ENCODE measurements at regions not wholly inside any gene's neighbourhood (a gene's known extent, or its start where the extent isn't known, plus 50 kb on each side); places are given as distances from the start of the nearest gene placed in this dataset.
A peak's percentile ranks its signal among the peaks of the same experiment; 100 is the strongest.
"Not testable (repeated sequence)": the region's sequence is repeated elsewhere in the genome, so short reads cannot be mapped to it uniquely, and the experiment has no call there.

DNA sequence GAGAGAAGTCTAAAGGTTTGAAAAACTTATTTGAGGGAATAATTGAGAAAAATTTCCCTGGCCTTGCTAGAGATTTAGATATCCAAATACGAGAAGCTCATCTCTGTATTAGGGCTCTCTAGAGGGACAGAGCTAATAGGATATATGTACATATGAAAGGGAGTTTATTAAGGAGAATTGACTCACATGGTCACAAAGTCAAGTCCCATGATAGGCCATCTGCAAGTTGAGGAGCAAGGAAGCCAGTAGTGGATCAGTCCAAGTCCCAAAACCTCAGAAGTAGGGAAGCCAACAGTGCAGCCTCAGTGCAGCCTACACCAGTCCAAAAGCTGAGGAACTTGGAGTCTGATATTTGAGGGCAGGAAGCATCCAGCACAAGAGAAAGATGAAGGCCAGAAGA is 126.7 kb downstream of the PJA2 start:
- not testable (repeated sequence) for DNase-seq

DNA sequence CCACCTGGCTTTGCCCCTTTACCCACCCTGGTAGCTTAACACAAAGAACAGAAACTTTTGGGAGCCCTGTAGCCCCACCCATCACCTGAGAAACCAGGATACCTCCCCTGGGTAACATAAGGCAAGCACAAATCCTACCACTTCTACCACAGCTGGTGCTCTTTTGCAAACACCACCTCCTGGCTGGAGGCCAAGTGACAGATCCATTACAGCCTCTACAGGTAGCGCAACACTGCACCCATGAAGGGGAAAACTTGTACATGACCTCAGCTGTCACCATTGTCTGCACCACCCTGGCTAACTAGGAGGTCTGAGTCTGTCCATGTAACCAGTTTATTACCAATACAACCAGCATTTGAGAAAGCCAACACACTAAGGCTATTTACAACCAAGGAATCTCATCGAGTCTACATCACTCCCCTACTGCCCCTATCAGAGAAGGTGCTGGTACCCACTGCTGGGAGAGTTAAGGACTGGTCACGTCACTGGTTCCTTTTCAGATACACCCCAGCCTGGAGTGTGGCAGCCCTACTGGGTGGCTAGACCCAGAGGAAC is 128.6 kb downstream of the PJA2 start:
- no peak for DNase-seq

- no peak for DNase-seq
Measured at GRCh38 chr5:109278141-109278540, 131.6 kb downstream of the PJA2 start.

- no peak for DNase-seq
Measured at GRCh38 chr5:109275919-109276318, 133.9 kb downstream of the PJA2 start.

- no peak for DNase-seq
Measured at GRCh38 chr5:109273594-109273993, 136.2 kb downstream of the PJA2 start.

DNA sequence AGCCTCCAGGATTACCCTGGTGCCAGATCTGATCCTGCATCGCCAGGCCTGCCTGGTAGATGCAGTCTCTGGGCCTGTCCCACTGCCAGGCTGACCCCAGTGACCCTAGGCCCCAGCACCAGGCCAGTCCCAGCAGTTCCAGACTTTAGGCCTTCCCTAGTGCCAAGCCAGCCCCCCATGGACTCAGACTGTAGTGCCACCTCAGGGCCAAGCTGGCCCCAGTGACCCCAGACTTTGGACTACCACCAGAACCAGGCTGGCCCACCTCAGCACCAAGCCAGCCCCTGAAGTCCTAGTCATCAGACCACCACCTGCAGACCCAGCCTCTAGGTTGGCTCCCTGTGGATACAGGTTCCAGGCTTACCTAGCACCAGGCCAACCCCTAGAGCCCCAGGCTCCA is 142.5 kb downstream of the PJA2 start:
- no peak for DNase-seq

DNA sequence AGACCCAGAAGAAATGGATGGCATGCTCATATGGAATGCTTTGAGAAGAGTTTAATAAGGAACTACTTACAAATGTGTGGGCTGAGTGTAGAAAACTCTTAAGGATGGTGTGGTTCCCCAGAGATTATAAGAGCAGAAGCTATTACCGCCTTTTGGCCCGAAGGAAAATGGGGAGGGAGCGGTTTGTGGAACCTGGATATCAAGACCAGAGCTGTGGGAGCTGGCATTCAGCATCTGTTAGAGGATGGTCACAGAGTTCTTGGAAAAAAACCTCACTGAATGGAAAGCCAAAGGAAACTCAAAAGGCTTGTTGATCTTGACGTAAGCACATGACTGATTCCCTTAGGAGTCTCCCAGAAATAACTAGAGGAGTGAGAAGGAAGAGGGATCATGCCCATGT is 151.0 kb downstream of the PJA2 start:
- DNase-seq = no peak

- DNase-seq = no peak
Measured at GRCh38 chr5:109256486-109256885, 153.3 kb downstream of the PJA2 start.

DNA sequence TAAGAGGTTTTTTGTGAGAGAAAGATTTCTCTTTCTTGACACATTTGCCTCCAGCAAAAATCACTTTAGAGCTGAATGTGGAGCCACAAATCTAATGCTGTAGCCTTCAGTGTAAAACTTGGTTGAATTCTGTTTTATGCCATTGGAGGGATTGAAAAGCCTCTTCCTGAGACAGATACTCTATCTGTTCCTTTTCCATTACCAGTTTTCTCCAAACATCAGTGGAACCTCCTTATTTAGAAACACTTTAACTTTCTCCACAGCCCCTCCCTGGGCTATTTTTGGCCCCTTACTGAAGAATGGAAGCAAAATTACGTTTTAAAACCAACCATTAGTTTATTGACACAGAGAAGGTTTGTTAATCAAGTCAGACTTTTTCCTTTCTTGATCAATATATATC is 155.3 kb downstream of the PJA2 start:
- peak; percentile 18 for DNase-seq

DNA sequence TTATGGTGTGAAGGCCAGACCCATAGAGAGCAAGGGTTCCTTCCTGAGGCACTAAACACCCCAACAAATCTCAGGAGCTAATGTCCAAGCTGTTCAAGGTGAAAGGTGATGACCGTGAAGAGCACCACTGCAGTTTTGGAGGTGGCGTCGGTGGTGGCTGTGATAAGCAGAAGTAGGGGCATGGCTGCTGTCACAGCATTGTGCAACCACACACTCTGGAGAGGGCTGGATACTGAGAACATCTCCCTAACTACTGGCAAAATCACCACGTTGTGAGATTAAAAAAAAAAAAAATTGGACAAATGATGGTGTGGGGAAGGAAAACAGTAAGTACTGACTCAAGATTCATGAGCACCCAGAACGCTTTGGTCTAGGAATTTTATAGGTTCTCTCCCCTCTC is 156.5 kb downstream of the PJA2 start:
- DNase-seq = no peak

- no peak for DNase-seq
Measured at GRCh38 chr5:109252731-109253130, 157.0 kb downstream of the PJA2 start.

GRCh38 chr5:109250533-109251329 is 159.0 kb downstream of the PJA2 start:
- DNase-seq = no peak

DNA sequence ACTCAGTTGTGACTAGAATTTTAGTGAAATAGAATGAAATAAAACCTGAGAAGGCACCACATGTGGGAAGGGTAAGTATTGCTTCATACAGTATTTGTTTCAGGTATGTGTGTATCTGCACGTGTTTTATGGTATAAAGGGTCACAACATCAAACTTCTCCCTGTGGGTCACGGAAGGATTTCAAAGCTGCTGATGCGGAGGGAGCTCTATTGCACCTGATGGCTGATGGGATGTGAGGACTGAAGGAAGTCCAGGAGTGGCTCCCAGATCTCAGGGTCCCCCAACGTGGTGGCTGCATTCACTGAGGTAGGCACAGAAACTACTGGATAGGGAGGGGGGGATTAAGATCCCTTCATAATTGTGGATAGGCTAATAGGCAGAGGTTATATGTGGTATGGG is 159.7 kb downstream of the PJA2 start:
- DNase-seq = no peak

- no peak for DNase-seq
Measured at GRCh38 chr5:109249126-109249525, 160.6 kb downstream of the PJA2 start.

DNA sequence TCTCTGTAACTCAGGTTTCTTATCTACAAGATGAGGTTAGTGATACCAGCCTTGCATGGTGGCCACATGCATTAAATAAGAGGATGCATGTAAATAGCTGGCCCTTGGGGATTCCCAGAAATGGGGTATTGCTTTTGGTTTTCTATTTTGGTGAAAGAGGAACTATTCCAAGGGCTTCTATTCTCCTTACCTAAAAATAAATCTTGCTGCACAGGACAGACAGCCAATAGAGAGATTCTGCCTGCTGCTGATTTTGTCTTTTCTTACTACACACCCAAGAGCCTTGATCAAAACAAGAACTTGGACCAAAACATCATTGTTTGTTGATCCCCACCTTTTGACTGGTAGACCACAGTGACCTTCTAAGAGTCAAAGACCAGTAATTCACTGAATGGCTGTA is 161.8 kb downstream of the PJA2 start:
- DNase-seq = no peak

DNA sequence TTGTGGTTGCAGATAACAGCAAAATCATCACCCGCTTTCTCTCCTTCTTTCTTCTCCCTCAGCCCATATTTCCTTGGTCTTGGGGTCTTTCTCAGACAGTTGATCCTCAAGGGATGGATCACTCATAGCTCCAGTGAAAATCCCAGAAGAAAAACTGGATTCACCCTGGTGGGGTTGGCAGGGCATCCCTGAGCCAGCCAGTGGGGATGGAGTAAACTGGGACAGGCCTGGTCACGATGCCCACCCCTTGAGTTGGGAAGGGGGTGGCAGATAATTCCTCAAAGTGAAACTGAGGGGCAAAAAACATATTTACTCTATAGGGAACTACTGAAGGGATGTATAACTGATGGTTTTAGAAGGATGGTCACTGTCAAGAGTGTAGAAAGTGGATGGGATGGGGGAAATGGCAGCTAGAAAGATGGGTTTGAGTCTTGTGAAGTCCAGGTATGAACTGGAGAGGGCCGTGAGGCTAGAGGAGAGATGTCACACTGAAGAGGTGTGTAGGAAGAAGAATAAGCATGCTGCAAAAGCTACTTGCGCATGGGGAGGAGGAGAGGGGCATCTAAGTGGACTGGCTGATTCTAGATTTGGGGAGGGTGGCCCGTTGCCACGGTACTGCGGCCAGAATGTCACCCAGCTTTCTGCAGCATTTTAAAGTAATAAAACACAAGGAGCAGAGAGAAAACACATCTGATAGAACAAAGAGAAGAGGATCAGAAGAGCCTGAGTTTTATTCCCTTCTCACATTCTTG is 162.8 kb downstream of the PJA2 start:
- DNase-seq = no peak
